Endodermal cell (in vitro differentiated cells): ENCODE measurements at regions not wholly inside any gene's neighbourhood (a gene's known extent, or its start where the extent isn't known, plus 50 kb on each side); places are given as distances from the start of the nearest gene placed in this dataset.

Source experiments
- DNase-seq: peaks from one replicate; pipeline ENCODE4 v3.0.0-alpha.2; 2017
- H3K27ac ChIP-seq: 2 replicates; pipeline ENCODE4 v1.5.1; 2013; ENCODE audit warnings: mild to moderate bottlenecking, low read depth, low read length, moderate library complexity
- H3K27me3 ChIP-seq: 2 replicates; pipeline ENCODE4 v1.6.1; 2013; ENCODE audit warnings: mild to moderate bottlenecking, low read length, moderate library complexity; ENCODE audit not compliant: insufficient read depth, control insufficient read depth, poor library complexity, severe bottlenecking
- H3K36me3 ChIP-seq: 2 replicates; pipeline ENCODE4 v1.7.0; 2013; ENCODE audit warnings: mild to moderate bottlenecking, low read length, moderate library complexity; ENCODE audit not compliant: control insufficient read depth, insufficient read depth
- H3K4me1 ChIP-seq: one replicate; pipeline ENCODE4 v1.7.0; 2013; ENCODE audit warnings: low read length; ENCODE audit not compliant: control insufficient read depth, insufficient read depth
- H3K4me3 ChIP-seq: 2 replicates; pipeline ENCODE4 v1.5.1; 2013; ENCODE audit warnings: mild to moderate bottlenecking, low read length, moderate library complexity
- H3K9ac ChIP-seq: 2 replicates; pipeline ENCODE4 v1.6.1; 2013; ENCODE audit warnings: mild to moderate bottlenecking, low read length, moderate library complexity; ENCODE audit not compliant: poor library complexity, severe bottlenecking; ENCODE audit errors: extremely low read depth
- H3K9me3 ChIP-seq: 2 replicates; pipeline ENCODE4 v1.6.1; 2013; ENCODE audit warnings: mild to moderate bottlenecking, low read length, moderate library complexity; ENCODE audit not compliant: control insufficient read depth
- H3K27ac Mint-ChIP-seq: 2 replicates; pipeline ENCODE4 v1.8.0; 2020; ENCODE audit warnings: mixed read lengths
- H3K27me3 Mint-ChIP-seq: 2 replicates; pipeline ENCODE4 v1.8.0; 2021; ENCODE audit warnings: mild to moderate bottlenecking, mixed read lengths; ENCODE audit not compliant: insufficient read depth
- H3K36me3 Mint-ChIP-seq: 2 replicates; pipeline ENCODE4 v1.8.0; 2020; ENCODE audit warnings: low read depth, mixed read lengths
- H3K4me1 Mint-ChIP-seq: 2 replicates; pipeline ENCODE4 v1.8.0; 2020; ENCODE audit warnings: mixed read lengths
- H3K4me3 Mint-ChIP-seq: 2 replicates; pipeline ENCODE4 v1.8.0; 2020; ENCODE audit warnings: mild to moderate bottlenecking, moderate library complexity, mixed read lengths
- H3K9me3 Mint-ChIP-seq: 2 replicates; pipeline ENCODE4 v1.8.0; 2020; ENCODE audit warnings: mild to moderate bottlenecking, mixed read lengths
- CTCF ChIP-seq: fragments of 200-600 bp; sonication (generic); conservative IDR thresholded peaks from 2 replicates; pipeline ENCODE4 v1.5.0; 2021; ENCODE audit warnings: antibody characterized with exemption, mild to moderate bottlenecking
- WGBS, 2 experiments: methylation state at CpG; one replicate each; pipeline versions ENCODE4 v1.1.5 to v1.1.7; 2013; ENCODE audit warnings: missing lambda C conversion rate in 2 of 2, mixed read lengths in 1 of 2; ENCODE audit not compliant: insufficient coverage in 1 of 2, insufficient read length in 1 of 2; 5-methylcytosine and 5-hydroxymethylcytosine counted together

- Mint-ChIP-seq H3K4me3 (no peak overlapping the region), H3K36me3 (no peaks in the 10 kb centered on the region), H3K9me3 (peaks cover 90% of the 10 kb centered on the region), H3K27me3 (no peaks in the 10 kb centered on the region), H3K27ac (no peak overlapping the region), H3K4me1 (no peaks in the 10 kb centered on the region)
- TF ChIP-seq CTCF: peak; percentile 69
- Histone ChIP-seq H3K9ac (no peak overlapping the region), H3K36me3 (no peaks in the 10 kb centered on the region), H3K9me3 (peaks cover 90% of the 10 kb centered on the region), H3K27me3 (no peaks in the 10 kb centered on the region), H3K27ac (no peak overlapping the region), H3K4me3 (no peak overlapping the region), H3K4me1 (no peaks in the 10 kb centered on the region)
- 6 to 16% methylated on average over 3 to 4 of the region's 4 CpGs for WGBS, 2 experiments
- peak; percentile 68 for DNase-seq
These were observed 1972.6 kb downstream of the TP53TG3F start for GRCh38 chr16:35431829-35432663.

GRCh38 chr16:35440875-35441274, 1981.5 kb downstream of the TP53TG3F start:
- Histone ChIP-seq H3K4me1 (no peaks in the 10 kb centered on the region), H3K27me3 (no peaks in the 10 kb centered on the region), H3K4me3 (no peak overlapping the region), H3K27ac (no peak overlapping the region), H3K9ac (no peak overlapping the region), H3K9me3 (peaks cover 100% of the 10 kb centered on the region), H3K36me3 (no peaks in the 10 kb centered on the region)
- H3K36me3 Mint-ChIP-seq: no peaks in the 10 kb centered on the region
- no peak for TF ChIP-seq CTCF
- H3K4me3 Mint-ChIP-seq: no peak overlapping the region
- no peak for DNase-seq
- H3K4me1 Mint-ChIP-seq: no peaks in the 10 kb centered on the region
- H3K9me3 Mint-ChIP-seq: peaks cover 94% of the 10 kb centered on the region
- no peak overlapping the region for H3K27ac Mint-ChIP-seq
- no peaks in the 10 kb centered on the region for H3K27me3 Mint-ChIP-seq

- Histone ChIP-seq H3K4me3 (no peak overlapping the region), H3K4me1 (no peaks in the 10 kb centered on the region), H3K27ac (no peak overlapping the region), H3K27me3 (no peaks in the 10 kb centered on the region), H3K36me3 (no peaks in the 10 kb centered on the region), H3K9ac (no peak overlapping the region), H3K9me3 (peaks cover 96% of the 10 kb centered on the region)
- WGBS, 2 experiments: 72% methylated on average over 2 of the region's 3 CpGs; no CpG with 5 or more reads in 1 of the 2 experiments
- peaks cover 90% of the 10 kb centered on the region for H3K9me3 Mint-ChIP-seq
- no peak for TF ChIP-seq CTCF
- no peak overlapping the region for H3K4me3 Mint-ChIP-seq
- H3K27ac Mint-ChIP-seq: no peak overlapping the region
- no peak for DNase-seq
- H3K36me3 Mint-ChIP-seq: no peaks in the 10 kb centered on the region
- no peaks in the 10 kb centered on the region for H3K27me3 Mint-ChIP-seq
- H3K4me1 Mint-ChIP-seq: no peaks in the 10 kb centered on the region
These were observed 1987.7 kb downstream of the TP53TG3F start for GRCh38 chr16:35447010-35447558.
